SK-N-SH (cell line): ENCODE measurements at regions not wholly inside any gene's neighbourhood (a gene's known extent, or its start where the extent isn't known, plus 50 kb on each side); places are given as distances from the start of the nearest gene placed in this dataset.

Source experiments
- CTCF ChIA-PET: fragments of 300-600, 350-600 bp; formaldehyde crosslinking; extraction: SDS; loops from one replicate; lab custom pipeline; 2021; lab: Yijun Ruan, JAX
- POLR2A ChIA-PET: fragments of 350-600 bp; sonication (Branson Sonifier 250); formaldehyde crosslinking; extraction: SDS; loops from one replicate; lab custom pipeline; 2020; ENCODE audit warnings: antibody characterized with exemption, inconsistent platforms; lab: Yijun Ruan, JAX
- DNase-seq: peaks from one replicate; pipeline ENCODE4 v3.0.0; 2012
- H2AFZ ChIP-seq: fragments of 200-600 bp; sonication (generic); 2 replicates; pipeline ENCODE4 v1.8.1; 2016; ENCODE audit warnings: antibody characterized with exemption, mild to moderate bottlenecking, low read depth
- H3F3A ChIP-seq: fragments of 200-600 bp; sonication (generic); replicated peaks from 2 replicates; pipeline ENCODE3; 2016; ENCODE audit warnings: antibody characterized with exemption, mild to moderate bottlenecking; ENCODE audit not compliant: insufficient read depth
- H3K27ac ChIP-seq, 2 experiments: fragments of 200-500 bp in 1 of 2; fragments of 200-600 bp in 1 of 2; sonication (Bioruptor generic) in 1 of 2; sonication (generic), shearing (Covaris generic) in 1 of 2; 2 replicates each; pipeline versions ENCODE4 v1.5.1 to v1.6.1; 2014 to 2016; ENCODE audit warnings: low read depth in 2 of 2, inconsistent platforms in 1 of 2, low read length in 1 of 2, mild to moderate bottlenecking in 1 of 2, mixed read lengths in 1 of 2
- H3K27me3 ChIP-seq: fragments of 200-600 bp; sonication (generic), shearing (Covaris generic); 2 replicates; pipeline ENCODE4 v1.6.1; 2016; ENCODE audit warnings: mixed run types; ENCODE audit not compliant: insufficient read depth
- H3K36me3 ChIP-seq, 2 experiments: fragments of 200-500 bp in 1 of 2; fragments of 200-600 bp in 1 of 2; sonication (Bioruptor generic) in 1 of 2; sonication (generic) in 1 of 2; replicated peaks in 1 of 2; 2 replicates each; pipeline versions ENCODE3 to v1.5.1; 2014 to 2016; ENCODE audit warnings: low read length in 1 of 2, mild to moderate bottlenecking in 1 of 2; ENCODE audit not compliant: insufficient read depth in 2 of 2, control insufficient read depth in 1 of 2
- H3K4me1 ChIP-seq, 2 experiments: fragments of 200-500 bp in 1 of 2; fragments of 200-600 bp in 1 of 2; sonication (Bioruptor generic) in 1 of 2; sonication (generic), shearing (Covaris generic) in 1 of 2; 2 replicates each; pipeline versions ENCODE4 v1.5.1 to v1.6.1; 2014 to 2016; ENCODE audit warnings: low read depth in 1 of 2, low read length in 1 of 2, mixed run types in 1 of 2; ENCODE audit not compliant: insufficient read depth in 2 of 2, control insufficient read depth in 1 of 2
- H3K4me2 ChIP-seq: fragments of 200-600 bp; sonication (generic), shearing (Covaris generic); 2 replicates; pipeline ENCODE4 v1.6.1; 2017; ENCODE audit warnings: mixed run types
- H3K4me3 ChIP-seq, 2 experiments: fragments of 200-500 bp in 1 of 2; fragments of 200-600 bp in 1 of 2; sonication (Bioruptor generic) in 1 of 2; sonication (generic), shearing (Covaris generic) in 1 of 2; 2 replicates each; pipeline versions ENCODE4 v1.5.1 to v1.8.1; 2014 to 2016; ENCODE audit warnings: low read depth in 2 of 2, inconsistent platforms in 1 of 2, low read length in 1 of 2, mild to moderate bottlenecking in 1 of 2, mixed read lengths in 1 of 2, moderate library complexity in 1 of 2
- H3K79me2 ChIP-seq: fragments of 200-600 bp; sonication (generic); 2 replicates; pipeline ENCODE4 v1.8.1; 2017; ENCODE audit warnings: mild to moderate bottlenecking; ENCODE audit not compliant: insufficient read depth
- H3K9ac ChIP-seq: fragments of 200-600 bp; sonication (generic); 2 replicates; pipeline ENCODE4 v1.6.1; 2017; ENCODE audit warnings: mixed run types
- H3K9me2 ChIP-seq: fragments of 200-600 bp; sonication (generic); 2 replicates; pipeline ENCODE4 v1.6.1; 2017; ENCODE audit warnings: mixed run types
- H3K9me3 ChIP-seq: fragments of 200-600 bp; sonication (generic); 2 replicates; pipeline ENCODE4 v1.6.1; 2017; ENCODE audit warnings: mixed run types, mild to moderate bottlenecking, moderate library complexity
- H4K20me1 ChIP-seq: fragments of 200-600 bp; sonication (generic); 2 replicates; pipeline ENCODE4 v1.6.1; 2017; ENCODE audit warnings: mild to moderate bottlenecking, mixed run types; ENCODE audit not compliant: insufficient read depth
- CTCF ChIP-seq: fragments of 200-600 bp; sonication (generic); IDR thresholded peaks from 2 replicates; pipeline ENCODE4 v1.6.1; 2017; ENCODE audit warnings: antibody characterized with exemption, mild to moderate bottlenecking, moderate library complexity
- EP300 ChIP-seq, 2 experiments: IDR thresholded peaks; 2 replicates each; pipeline versions ENCODE4 v1.4.0 to v1.6.1; 2012; ENCODE audit warnings: borderline replicate concordance in 1 of 2, low read depth in 1 of 2, low read length in 1 of 2
- EZH2phosphoT487 ChIP-seq: fragments of 200-600 bp; sonication (generic); IDR thresholded peaks from 2 replicates; pipeline ENCODE4 v1.6.1; 2017; ENCODE audit warnings: low read depth, mixed run types, mild to moderate bottlenecking, antibody characterized with exemption, moderate library complexity, borderline replicate concordance
- FOXJ3 ChIP-seq: sonication (generic); formaldehyde crosslinking; IDR thresholded peaks from 2 replicates; pipeline ENCODE4 v1.5.1; 2020; ENCODE audit warnings: mild to moderate bottlenecking, missing genetic modification reagents
- GATA2 ChIP-seq: sonication (generic); formaldehyde crosslinking; IDR thresholded peaks from 2 replicates; pipeline ENCODE4 v1.5.0; 2020; ENCODE audit warnings: mild to moderate bottlenecking, missing genetic modification reagents
- JUND ChIP-seq: IDR thresholded peaks from 2 replicates; pipeline ENCODE4 v1.4.0; 2012
- MEF2A ChIP-seq: IDR thresholded peaks from 2 replicates; pipeline ENCODE4 v1.4.0; 2012; ENCODE audit warnings: low read depth, borderline replicate concordance
- MXI1 ChIP-seq: IDR thresholded peaks from 2 replicates; pipeline ENCODE4 v1.6.1; 2012; ENCODE audit warnings: mild to moderate bottlenecking, low read depth, low read length, improper control_type of control experiment
- NRF1 ChIP-seq: IDR thresholded peaks from 2 replicates; pipeline ENCODE4 v1.6.1; 2012; ENCODE audit warnings: low read depth, mild to moderate bottlenecking, low read length
- POLR2AphosphoS5 ChIP-seq: IDR thresholded peaks from 2 replicates; pipeline ENCODE4 v1.6.1; 2012; ENCODE audit warnings: low read depth, low read length
- REST ChIP-seq: IDR thresholded peaks from 2 replicates; pipeline ENCODE4 v1.6.1; 2012; ENCODE audit warnings: mild to moderate bottlenecking, low read depth, low read length, moderate library complexity
- RFX5 ChIP-seq: IDR thresholded peaks from 2 replicates; pipeline ENCODE4 v1.6.1; 2012; ENCODE audit warnings: mild to moderate bottlenecking, improper control_type of control experiment, low read length
- SIN3A ChIP-seq: IDR thresholded peaks from 2 replicates; pipeline ENCODE4 v1.6.1; 2012; ENCODE audit warnings: low read depth, mild to moderate bottlenecking, low read length, moderate library complexity, borderline replicate concordance
- SMC3 ChIP-seq: IDR thresholded peaks from 2 replicates; pipeline ENCODE4 v1.6.1; 2012; ENCODE audit warnings: low read depth, low read length, improper control_type of control experiment
- USF2 ChIP-seq: fragments of 150-350 bp; IDR thresholded peaks from 2 replicates; pipeline ENCODE4 v1.6.1; 2017; ENCODE audit warnings: antibody characterized with exemption, low read length, low read depth, borderline replicate concordance
- YY1 ChIP-seq: IDR thresholded peaks from 2 replicates; pipeline ENCODE4 v1.4.0; 2012; ENCODE audit warnings: low read depth, mild to moderate bottlenecking
- ZBTB33 ChIP-seq: IDR thresholded peaks from 2 replicates; pipeline ENCODE4 v1.4.0; 2012; ENCODE audit warnings: low read depth, borderline replicate concordance
- WGBS: methylation state at CpG from one replicate; pipeline ENCODE4 v1.1.6; 2017; ENCODE audit warnings: low lambda C conversion rate; 5-methylcytosine and 5-hydroxymethylcytosine counted together

GRCh38 chr6:25023781-25024180 is 88.0 kb upstream of the RIPOR2 start:
- no peak overlapping the region for H2AFZ ChIP-seq
- ChIA-PET POLR2A (no interaction called here), CTCF (no interaction called here)
- no peak overlapping the region for H3K4me3 ChIP-seq
- no peaks in the 10 kb centered on the region for H3F3A ChIP-seq
- no peak overlapping the region for H3K4me2 ChIP-seq
- H3K36me3 ChIP-seq, result no peaks in the 10 kb centered on the region
- no peak overlapping the region for H3K9ac ChIP-seq
- no peaks in the 10 kb centered on the region for H3K9me2 ChIP-seq
- H3K27ac ChIP-seq, result no peak overlapping the region
- H3K4me1 ChIP-seq, result peaks cover 0 to 14% of the 10 kb centered on the region in 2 experiments; a peak in 1 of 4 replicates
- H4K20me1 ChIP-seq, result no peaks in the 10 kb centered on the region
- TF ChIP-seq JUND (no peak), FOXJ3 (CRISPR knock-in tag) (no peak), MEF2A (no peak), GATA2 (no peak), ZBTB33 (no peak), EP300 (IDR thresholded peaks at IDR 0.05; ENCODE audit: borderline replicate concordance in 1 of 2, low read depth in 1 of 2, low read length in 1 of 2) (no peak), YY1 (no peak), REST (no peak), USF2 (no peak), EZH2phosphoT487 (no peak), SIN3A (no peak), NRF1 (no peak), POLR2AphosphoS5 (no peak), CTCF (no peak), RFX5 (no peak), SMC3 (no peak), MXI1 (no peak)
- H3K79me2 ChIP-seq, result no peaks in the 10 kb centered on the region
- DNase-seq, result no peak
- WGBS, result 96% methylated on average over 12 of the region's 22 CpGs
- H3K9me3 ChIP-seq, result no peaks in the 10 kb centered on the region
- H3K27me3 ChIP-seq, result no peaks in the 10 kb centered on the region
